K562 (cell line): ENCODE measurements at regions not wholly inside any gene's neighbourhood (a gene's known extent, or its start where the extent isn't known, plus 50 kb on each side); places are given as distances from the start of the nearest gene placed in this dataset.

Experiments used
- ARID4B ChIP-seq: sonication (generic); formaldehyde crosslinking; IDR thresholded peaks from 2 replicates; pipeline ENCODE4 v1.8.0; 2022; ENCODE audit warnings: mild to moderate bottlenecking, missing genetic modification reagents
- BHLHE40 ChIP-seq: IDR thresholded peaks from 2 replicates; pipeline ENCODE4 v1.6.1; 2011; ENCODE audit warnings: low read length, improper control_type of control experiment
- CHD1 ChIP-seq: fragments of 200-600 bp; sonication (generic); IDR thresholded peaks from one replicate; pipeline ENCODE4 v1.6.1; 2012; ENCODE audit warnings: mild to moderate bottlenecking, moderate library complexity, low read length, inconsistent platforms
- E2F8 ChIP-seq: fragments of 450-650 bp; IDR thresholded peaks from 2 replicates; pipeline ENCODE4 v1.7.1; 2018; ENCODE audit warnings: mild to moderate bottlenecking, low read depth; ENCODE audit not compliant: partially characterized antibody
- HBP1 ChIP-seq: fragments of 450-650 bp; formaldehyde crosslinking; IDR thresholded peaks from 2 replicates; pipeline ENCODE4 v1.4.0; 2022; ENCODE audit warnings: missing genetic modification characterization
- HDAC8 ChIP-seq: fragments of 450-650 bp; IDR thresholded peaks from 2 replicates; pipeline ENCODE4 v1.6.1; 2016; ENCODE audit warnings: mild to moderate bottlenecking, missing genetic modification characterization, moderate library complexity, missing compliant biosample characterization
- HLTF ChIP-seq: fragments of 450-650 bp; IDR thresholded peaks from 2 replicates; pipeline ENCODE4 v1.6.1; 2016
- NFATC3 ChIP-seq: fragments of 450-650 bp; IDR thresholded peaks from 2 replicates; pipeline ENCODE4 v1.6.1; 2017; ENCODE audit warnings: mild to moderate bottlenecking
- RBM14 ChIP-seq: fragments of 200-400 bp; formaldehyde crosslinking; IDR thresholded peaks from 2 replicates; pipeline ENCODE4 v1.6.1; 2018; ENCODE audit warnings: low read depth, mild to moderate bottlenecking, low read length, moderate library complexity, borderline replicate concordance; ENCODE audit not compliant: insufficient read depth
- RFX7 ChIP-seq: fragments of 250-450 bp; sonication (Bioruptor Pico); IDR thresholded peaks from 2 replicates; pipeline ENCODE4 v1.5.1; 2021; ENCODE audit warnings: mild to moderate bottlenecking
- SAP30 ChIP-seq: fragments of 200-600 bp; sonication (generic); IDR thresholded peaks from 2 replicates; pipeline ENCODE4 v1.6.1; 2012; ENCODE audit warnings: borderline replicate concordance, low read depth, mild to moderate bottlenecking, moderate library complexity, low read length, control low read depth, inconsistent platforms; ENCODE audit not compliant: insufficient read depth, poor library complexity, severe bottlenecking
- SIN3B ChIP-seq: fragments of 450-650 bp; IDR thresholded peaks from 2 replicates; pipeline ENCODE4 v1.6.1; 2017; ENCODE audit warnings: low read depth, mild to moderate bottlenecking, moderate library complexity
- SNAPC5 ChIP-seq: fragments of 250-450 bp; sonication (Bioruptor Pico); IDR thresholded peaks from 2 replicates; pipeline ENCODE4 v1.8.0; 2021; ENCODE audit warnings: moderate library complexity, mild to moderate bottlenecking, inconsistent platforms
- ZBTB1 ChIP-seq: sonication (generic); formaldehyde crosslinking; IDR thresholded peaks from 2 replicates; pipeline ENCODE4 v1.8.1; 2023; ENCODE audit warnings: missing genetic modification reagents, low read depth, mild to moderate bottlenecking, borderline replicate concordance
- ZBTB26 ChIP-seq: fragments of 450-650 bp; formaldehyde crosslinking; IDR thresholded peaks from 2 replicates; pipeline ENCODE4 v1.4.0; 2022; ENCODE audit warnings: missing genetic modification characterization
- ZNF584 ChIP-seq: fragments of 200-800 bp; sonication (Bioruptor generic); IDR thresholded peaks from 2 replicates; pipeline ENCODE4 v1.6.1; 2016; ENCODE audit warnings: low read depth, mild to moderate bottlenecking, missing genetic modification characterization, missing compliant biosample characterization

- TF ChIP-seq E2F8 (no peak), RBM14 (no peak), ZBTB1 (CRISPR knock-in tag) (no peak), RFX7 (CRISPR knock-in tag) (no peak), ARID4B (CRISPR knock-in tag) (no peak), SNAPC5 (CRISPR knock-in tag) (no peak), HLTF (0 out of 2 replicates have a peak, but pooled peaks have one; percentile 37), ZBTB26 (CRISPR knock-in tag) (no peak), CHD1 (no peak), HBP1 (CRISPR knock-in tag) (0 out of 2 replicates have a peak, but pooled peaks have one; percentile 45), HDAC8 (no peak), SIN3B (no peak), SAP30 (no peak), BHLHE40 (no peak), NFATC3 (no peak), ZNF584 (CRISPR knock-in tag) (no peak)
These were observed 308.6 kb downstream of the ARL4A start (continued) for GRCh38 chr7:12995912-12996469.
